ENCODE measurements at regions not wholly inside any gene's neighbourhood (a gene's known extent, or its start where the extent isn't known, plus 50 kb on each side); places are given as distances from the start of the nearest gene placed in this dataset.

- no peak overlapping the region for H3K4me3 ChIP-seq (ENCODE audit: low read length in 2 of 2)
- H3K27me3 ChIP-seq (ENCODE audit: control insufficient read depth in 1 of 2, insufficient read depth in 2 of 2, low read length in 2 of 2) = no peaks in the 10 kb centered on the region
- H3K9ac ChIP-seq (ENCODE audit: low read length in 2 of 2) = no peak overlapping the region
- no peak overlapping the region for H3K27ac ChIP-seq (ENCODE audit: low read length)
- no peaks in the 10 kb centered on the region for H3K36me3 ChIP-seq (ENCODE audit: control insufficient read depth in 2 of 2, insufficient read depth in 2 of 2, low read length in 2 of 2)
- H3K9me3 ChIP-seq (ENCODE audit: control insufficient read depth in 2 of 2, low read length in 2 of 2) = no peaks in the 10 kb centered on the region
- H3K4me1 ChIP-seq (ENCODE audit: control insufficient read depth, insufficient read depth, low read length) = no peaks in the 10 kb centered on the region
Observed at GRCh38 chr5:105695941-105696340, 1974.8 kb downstream of the EFNA5 start.

GRCh38 chr5:105689596-105689995, 1981.1 kb downstream of the EFNA5 start:
- H3K4me3 ChIP-seq (ENCODE audit: low read length in 2 of 2) = no peak overlapping the region
- H3K9me3 ChIP-seq (ENCODE audit: control insufficient read depth in 2 of 2, low read length in 2 of 2) = no peaks in the 10 kb centered on the region
- H3K36me3 ChIP-seq (ENCODE audit: control insufficient read depth in 2 of 2, insufficient read depth in 2 of 2, low read length in 2 of 2) = no peaks in the 10 kb centered on the region
- no peak overlapping the region for H3K27ac ChIP-seq (ENCODE audit: low read length)
- no peaks in the 10 kb centered on the region for H3K27me3 ChIP-seq (ENCODE audit: control insufficient read depth in 1 of 2, insufficient read depth in 2 of 2, low read length in 2 of 2)
- H3K4me1 ChIP-seq (ENCODE audit: control insufficient read depth, insufficient read depth, low read length) = no peaks in the 10 kb centered on the region
- no peak overlapping the region for H3K9ac ChIP-seq (ENCODE audit: low read length in 2 of 2)

- H3K9ac ChIP-seq (ENCODE audit: low read length in 2 of 2) = no peak overlapping the region
- H3K9me3 ChIP-seq (ENCODE audit: control insufficient read depth in 2 of 2, low read length in 2 of 2) = no peaks in the 10 kb centered on the region
- no peaks in the 10 kb centered on the region for H3K4me1 ChIP-seq (ENCODE audit: control insufficient read depth, insufficient read depth, low read length)
- H3K36me3 ChIP-seq (ENCODE audit: control insufficient read depth in 2 of 2, insufficient read depth in 2 of 2, low read length in 2 of 2) = no peaks in the 10 kb centered on the region
- H3K27ac ChIP-seq (ENCODE audit: low read length) = no peak overlapping the region
- no peak overlapping the region for H3K4me3 ChIP-seq (ENCODE audit: low read length in 2 of 2)
- no peaks in the 10 kb centered on the region for H3K27me3 ChIP-seq (ENCODE audit: control insufficient read depth in 1 of 2, insufficient read depth in 2 of 2, low read length in 2 of 2)
Observed at GRCh38 chr5:105688227-105688792, 1982.4 kb downstream of the EFNA5 start.

- H3K27me3 ChIP-seq (ENCODE audit: control insufficient read depth in 1 of 2, insufficient read depth in 2 of 2, low read length in 2 of 2) = no peaks in the 10 kb centered on the region
- no peaks in the 10 kb centered on the region for H3K36me3 ChIP-seq (ENCODE audit: control insufficient read depth in 2 of 2, insufficient read depth in 2 of 2, low read length in 2 of 2)
- no peak overlapping the region for H3K4me3 ChIP-seq (ENCODE audit: low read length in 2 of 2)
- H3K27ac ChIP-seq (ENCODE audit: low read length) = no peak overlapping the region
- no peak overlapping the region for H3K9ac ChIP-seq (ENCODE audit: low read length in 2 of 2)
- H3K9me3 ChIP-seq (ENCODE audit: control insufficient read depth in 2 of 2, low read length in 2 of 2) = no peaks in the 10 kb centered on the region
- H3K4me1 ChIP-seq (ENCODE audit: control insufficient read depth, insufficient read depth, low read length) = no peaks in the 10 kb centered on the region
Observed at GRCh38 chr5:105687493-105687892, 1983.2 kb downstream of the EFNA5 start.

- Histone ChIP-seq H3K27me3 (ENCODE audit: control insufficient read depth in 1 of 2, insufficient read depth in 2 of 2, low read length in 2 of 2) (no peaks in the 10 kb centered on the region), H3K9me3 (ENCODE audit: control insufficient read depth in 2 of 2, low read length in 2 of 2) (no peaks in the 10 kb centered on the region), H3K4me1 (ENCODE audit: control insufficient read depth, insufficient read depth, low read length) (no peaks in the 10 kb centered on the region), H3K4me3 (ENCODE audit: low read length in 2 of 2) (no peak overlapping the region), H3K9ac (ENCODE audit: low read length in 2 of 2) (no peak overlapping the region), H3K27ac (ENCODE audit: low read length) (no peak overlapping the region), H3K36me3 (ENCODE audit: control insufficient read depth in 2 of 2, insufficient read depth in 2 of 2, low read length in 2 of 2) (no peaks in the 10 kb centered on the region)
Observed at GRCh38 chr5:105685884-105686283, 1984.9 kb downstream of the EFNA5 start.

- no peak overlapping the region for H3K4me3 ChIP-seq (ENCODE audit: low read length in 2 of 2)
- H3K36me3 ChIP-seq (ENCODE audit: control insufficient read depth in 2 of 2, insufficient read depth in 2 of 2, low read length in 2 of 2) = no peaks in the 10 kb centered on the region
- H3K9me3 ChIP-seq (ENCODE audit: control insufficient read depth in 2 of 2, low read length in 2 of 2) = no peaks in the 10 kb centered on the region
- H3K27me3 ChIP-seq (ENCODE audit: control insufficient read depth in 1 of 2, insufficient read depth in 2 of 2, low read length in 2 of 2) = no peaks in the 10 kb centered on the region
- H3K9ac ChIP-seq (ENCODE audit: low read length in 2 of 2) = no peak overlapping the region
- no peak overlapping the region for H3K27ac ChIP-seq (ENCODE audit: low read length)
- H3K4me1 ChIP-seq (ENCODE audit: control insufficient read depth, insufficient read depth, low read length) = no peaks in the 10 kb centered on the region
Observed at GRCh38 chr5:105684799-105685198, 1985.9 kb downstream of the EFNA5 start.

GRCh38 chr5:105680858-105681475, 1989.8 kb downstream of the EFNA5 start:
- no peaks in the 10 kb centered on the region for H3K36me3 ChIP-seq (ENCODE audit: control insufficient read depth in 2 of 2, insufficient read depth in 2 of 2, low read length in 2 of 2)
- H3K9ac ChIP-seq (ENCODE audit: low read length in 2 of 2) = no peak overlapping the region
- no peaks in the 10 kb centered on the region for H3K27me3 ChIP-seq (ENCODE audit: control insufficient read depth in 1 of 2, insufficient read depth in 2 of 2, low read length in 2 of 2)
- no peak overlapping the region for H3K4me3 ChIP-seq (ENCODE audit: low read length in 2 of 2)
- H3K27ac ChIP-seq (ENCODE audit: low read length) = no peak overlapping the region
- H3K4me1 ChIP-seq (ENCODE audit: control insufficient read depth, insufficient read depth, low read length) = no peaks in the 10 kb centered on the region
- H3K9me3 ChIP-seq (ENCODE audit: control insufficient read depth in 2 of 2, low read length in 2 of 2) = no peaks in the 10 kb centered on the region

- Histone ChIP-seq H3K36me3 (ENCODE audit: control insufficient read depth in 2 of 2, insufficient read depth in 2 of 2, low read length in 2 of 2) (no peaks in the 10 kb centered on the region), H3K9me3 (ENCODE audit: control insufficient read depth in 2 of 2, low read length in 2 of 2) (no peaks in the 10 kb centered on the region), H3K4me3 (ENCODE audit: low read length in 2 of 2) (no peak overlapping the region), H3K4me1 (ENCODE audit: control insufficient read depth, insufficient read depth, low read length) (no peaks in the 10 kb centered on the region), H3K27ac (ENCODE audit: low read length) (no peak overlapping the region), H3K9ac (ENCODE audit: low read length in 2 of 2) (no peak overlapping the region), H3K27me3 (ENCODE audit: control insufficient read depth in 1 of 2, insufficient read depth in 2 of 2, low read length in 2 of 2) (no peaks in the 10 kb centered on the region)
Observed at GRCh38 chr5:105677291-105677690, 1993.4 kb downstream of the EFNA5 start.

- H3K4me3 ChIP-seq (ENCODE audit: low read length in 2 of 2) = no peak overlapping the region
- H3K27me3 ChIP-seq (ENCODE audit: control insufficient read depth in 1 of 2, insufficient read depth in 2 of 2, low read length in 2 of 2) = no peaks in the 10 kb centered on the region
- no peaks in the 10 kb centered on the region for H3K36me3 ChIP-seq (ENCODE audit: control insufficient read depth in 2 of 2, insufficient read depth in 2 of 2, low read length in 2 of 2)
- no peak overlapping the region for H3K27ac ChIP-seq (ENCODE audit: low read length)
- H3K9me3 ChIP-seq (ENCODE audit: control insufficient read depth in 2 of 2, low read length in 2 of 2) = no peaks in the 10 kb centered on the region
- no peak overlapping the region for H3K9ac ChIP-seq (ENCODE audit: low read length in 2 of 2)
- H3K4me1 ChIP-seq (ENCODE audit: control insufficient read depth, insufficient read depth, low read length) = no peaks in the 10 kb centered on the region
Observed at GRCh38 chr5:105670596-105670995, 2000.1 kb downstream of the EFNA5 start.

- H3K9ac ChIP-seq (ENCODE audit: low read length in 2 of 2) = no peak overlapping the region
- H3K36me3 ChIP-seq (ENCODE audit: control insufficient read depth in 2 of 2, insufficient read depth in 2 of 2, low read length in 2 of 2) = no peaks in the 10 kb centered on the region
- H3K27me3 ChIP-seq (ENCODE audit: control insufficient read depth in 1 of 2, insufficient read depth in 2 of 2, low read length in 2 of 2) = no peaks in the 10 kb centered on the region
- no peaks in the 10 kb centered on the region for H3K4me1 ChIP-seq (ENCODE audit: control insufficient read depth, insufficient read depth, low read length)
- no peak overlapping the region for H3K27ac ChIP-seq (ENCODE audit: low read length)
- no peaks in the 10 kb centered on the region for H3K9me3 ChIP-seq (ENCODE audit: control insufficient read depth in 2 of 2, low read length in 2 of 2)
- H3K4me3 ChIP-seq (ENCODE audit: low read length in 2 of 2) = no peak overlapping the region
Observed at GRCh38 chr5:105663671-105664070, 2007.1 kb downstream of the EFNA5 start.

- Histone ChIP-seq H3K9ac (ENCODE audit: low read length in 2 of 2) (no peak overlapping the region), H3K27ac (ENCODE audit: low read length) (no peak overlapping the region), H3K4me3 (ENCODE audit: low read length in 2 of 2) (no peak overlapping the region)
Observed at GRCh38 chr5:105659396-105659795, 2011.3 kb downstream of the EFNA5 start.

More at GRCh38 chr5:105659396-105659795, 2011.3 kb downstream of the EFNA5 start:
- no peaks in the 10 kb centered on the region for H3K27me3 ChIP-seq (ENCODE audit: control insufficient read depth in 1 of 2, insufficient read depth in 2 of 2, low read length in 2 of 2)
- H3K36me3 ChIP-seq (ENCODE audit: control insufficient read depth in 2 of 2, insufficient read depth in 2 of 2, low read length in 2 of 2) = no peaks in the 10 kb centered on the region
- no peaks in the 10 kb centered on the region for H3K9me3 ChIP-seq (ENCODE audit: control insufficient read depth in 2 of 2, low read length in 2 of 2)
- H3K4me1 ChIP-seq (ENCODE audit: control insufficient read depth, insufficient read depth, low read length) = no peaks in the 10 kb centered on the region
